ENCODE measurements at regions not wholly inside any gene's neighbourhood (a gene's known extent, or its start where the extent isn't known, plus 50 kb on each side); places are given as distances from the start of the nearest gene placed in this dataset.

DNA sequence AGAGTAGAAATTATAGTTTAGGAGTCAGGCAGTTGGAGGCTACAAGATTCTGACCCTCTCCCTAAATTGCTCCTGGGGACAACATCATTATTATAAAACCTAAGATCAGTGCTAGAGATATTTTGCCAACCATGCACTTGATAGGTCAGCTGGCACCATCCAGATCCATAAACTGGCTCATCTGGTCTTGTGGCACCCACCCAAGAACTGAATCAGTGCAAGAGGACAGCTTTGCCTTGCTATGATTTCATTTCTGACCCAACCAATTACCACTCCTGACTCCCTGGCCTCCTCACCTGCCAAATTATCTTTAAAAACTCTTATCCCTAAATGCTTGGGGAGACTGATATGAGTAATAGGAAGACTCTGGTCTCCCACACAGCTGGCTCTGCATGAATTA is 461.1 kb upstream of the TGFBR2 start:
- no peak for ATAC-seq

DNA sequence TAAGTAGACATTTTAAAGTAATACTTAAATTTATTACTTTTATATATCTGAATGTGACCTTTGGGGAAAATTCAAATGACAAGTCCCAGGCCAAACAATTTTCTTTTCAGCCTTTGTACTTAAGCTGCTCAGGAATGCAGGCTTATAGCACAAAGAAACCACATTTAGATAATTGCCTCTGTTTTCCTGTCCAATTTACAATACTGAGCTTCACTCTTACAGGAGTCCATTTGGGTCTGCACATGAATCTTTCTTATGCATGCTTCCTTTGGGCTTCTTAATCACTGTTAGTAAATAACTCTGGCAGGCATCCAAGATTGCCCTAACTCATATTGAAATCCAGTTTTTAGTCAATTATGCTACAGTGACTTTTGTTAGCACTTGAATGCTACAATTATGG is 459.4 kb upstream of the TGFBR2 start:
- ATAC-seq: no peak
- TF ChIP-seq, protein P1, sequence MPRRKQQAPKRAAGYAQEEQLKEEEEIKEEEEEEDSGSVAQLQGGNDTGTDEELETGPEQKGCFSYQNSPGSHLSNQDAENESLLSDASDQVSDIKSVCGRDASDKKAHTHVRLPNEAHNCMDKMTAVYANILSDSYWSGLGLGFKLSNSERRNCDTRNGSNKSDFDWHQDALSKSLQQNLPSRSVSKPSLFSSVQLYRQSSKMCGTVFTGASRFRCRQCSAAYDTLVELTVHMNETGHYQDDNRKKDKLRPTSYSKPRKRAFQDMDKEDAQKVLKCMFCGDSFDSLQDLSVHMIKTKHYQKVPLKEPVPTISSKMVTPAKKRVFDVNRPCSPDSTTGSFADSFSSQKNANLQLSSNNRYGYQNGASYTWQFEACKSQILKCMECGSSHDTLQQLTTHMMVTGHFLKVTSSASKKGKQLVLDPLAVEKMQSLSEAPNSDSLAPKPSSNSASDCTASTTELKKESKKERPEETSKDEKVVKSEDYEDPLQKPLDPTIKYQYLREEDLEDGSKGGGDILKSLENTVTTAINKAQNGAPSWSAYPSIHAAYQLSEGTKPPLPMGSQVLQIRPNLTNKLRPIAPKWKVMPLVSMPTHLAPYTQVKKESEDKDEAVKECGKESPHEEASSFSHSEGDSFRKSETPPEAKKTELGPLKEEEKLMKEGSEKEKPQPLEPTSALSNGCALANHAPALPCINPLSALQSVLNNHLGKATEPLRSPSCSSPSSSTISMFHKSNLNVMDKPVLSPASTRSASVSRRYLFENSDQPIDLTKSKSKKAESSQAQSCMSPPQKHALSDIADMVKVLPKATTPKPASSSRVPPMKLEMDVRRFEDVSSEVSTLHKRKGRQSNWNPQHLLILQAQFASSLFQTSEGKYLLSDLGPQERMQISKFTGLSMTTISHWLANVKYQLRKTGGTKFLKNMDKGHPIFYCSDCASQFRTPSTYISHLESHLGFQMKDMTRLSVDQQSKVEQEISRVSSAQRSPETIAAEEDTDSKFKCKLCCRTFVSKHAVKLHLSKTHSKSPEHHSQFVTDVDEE (CRISPR knock-in tag; IDR thresholded peaks at IDR 0.05): no peak
- no peak for TF ChIP-seq CSDC2 (CRISPR knock-in tag; IDR thresholded peaks at IDR 0.05)
- no peak for TF ChIP-seq PPARA (CRISPR knock-in tag; IDR thresholded peaks at IDR 0.05; ENCODE audit: borderline replicate concordance)
- TF ChIP-seq ISL1 (CRISPR knock-in tag; IDR thresholded peaks at IDR 0.05): peak; percentile 21; the same call in 1 of the 2 replicates

More for the DNA sequence above, 461.1 kb upstream of the TGFBR2 start:
- TF ChIP-seq ESRRG (CRISPR knock-in tag; IDR thresholded peaks at IDR 0.05) (no peak), PPARA (CRISPR knock-in tag; IDR thresholded peaks at IDR 0.05; ENCODE audit: borderline replicate concordance) (no peak), ZFP30 (CRISPR knock-in tag; IDR thresholded peaks at IDR 0.05) (no peak), ZC3H10 (CRISPR knock-in tag; IDR thresholded peaks at IDR 0.05) (no peak), SNAI2 (CRISPR knock-in tag; IDR thresholded peaks at IDR 0.05) (no peak), TCF4 (CRISPR knock-in tag; IDR thresholded peaks at IDR 0.05; ENCODE audit: borderline replicate concordance) (no peak), ZNF8 (CRISPR knock-in tag; IDR thresholded peaks at IDR 0.05) (no peak), TOX (CRISPR knock-in tag; IDR thresholded peaks at IDR 0.05; ENCODE audit: borderline replicate concordance) (no peak), ZNF70 (CRISPR knock-in tag; IDR thresholded peaks at IDR 0.05) (no peak), ISL1 (CRISPR knock-in tag; IDR thresholded peaks at IDR 0.05) (no peak), BACH2 (CRISPR knock-in tag; IDR thresholded peaks at IDR 0.05; ENCODE audit: borderline replicate concordance) (no peak), CSDC2 (CRISPR knock-in tag; IDR thresholded peaks at IDR 0.05) (no peak), ZFP3 (CRISPR knock-in tag; IDR thresholded peaks at IDR 0.05) (no peak)
- TF ChIP-seq, protein P2, sequence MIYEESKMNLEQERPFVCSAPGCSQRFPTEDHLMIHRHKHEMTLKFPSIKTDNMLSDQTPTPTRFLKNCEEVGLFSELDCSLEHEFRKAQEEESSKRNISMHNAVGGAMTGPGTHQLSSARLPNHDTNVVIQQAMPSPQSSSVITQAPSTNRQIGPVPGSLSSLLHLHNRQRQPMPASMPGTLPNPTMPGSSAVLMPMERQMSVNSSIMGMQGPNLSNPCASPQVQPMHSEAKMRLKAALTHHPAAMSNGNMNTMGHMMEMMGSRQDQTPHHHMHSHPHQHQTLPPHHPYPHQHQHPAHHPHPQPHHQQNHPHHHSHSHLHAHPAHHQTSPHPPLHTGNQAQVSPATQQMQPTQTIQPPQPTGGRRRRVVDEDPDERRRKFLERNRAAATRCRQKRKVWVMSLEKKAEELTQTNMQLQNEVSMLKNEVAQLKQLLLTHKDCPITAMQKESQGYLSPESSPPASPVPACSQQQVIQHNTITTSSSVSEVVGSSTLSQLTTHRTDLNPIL (CRISPR knock-in tag; IDR thresholded peaks at IDR 0.05; ENCODE audit: low read depth): no peak
- TF ChIP-seq, protein P3, sequence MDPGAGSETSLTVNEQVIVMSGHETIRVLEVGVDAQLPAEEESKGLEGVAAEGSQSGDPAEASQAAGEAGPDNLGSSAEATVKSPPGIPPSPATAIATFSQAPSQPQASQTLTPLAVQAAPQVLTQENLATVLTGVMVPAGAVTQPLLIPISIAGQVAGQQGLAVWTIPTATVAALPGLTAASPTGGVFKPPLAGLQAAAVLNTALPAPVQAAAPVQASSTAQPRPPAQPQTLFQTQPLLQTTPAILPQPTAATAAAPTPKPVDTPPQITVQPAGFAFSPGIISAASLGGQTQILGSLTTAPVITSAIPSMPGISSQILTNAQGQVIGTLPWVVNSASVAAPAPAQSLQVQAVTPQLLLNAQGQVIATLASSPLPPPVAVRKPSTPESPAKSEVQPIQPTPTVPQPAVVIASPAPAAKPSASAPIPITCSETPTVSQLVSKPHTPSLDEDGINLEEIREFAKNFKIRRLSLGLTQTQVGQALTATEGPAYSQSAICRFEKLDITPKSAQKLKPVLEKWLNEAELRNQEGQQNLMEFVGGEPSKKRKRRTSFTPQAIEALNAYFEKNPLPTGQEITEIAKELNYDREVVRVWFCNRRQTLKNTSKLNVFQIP (CRISPR knock-in tag; IDR thresholded peaks at IDR 0.05; ENCODE audit: borderline replicate concordance, low read depth): no peak

DNA sequence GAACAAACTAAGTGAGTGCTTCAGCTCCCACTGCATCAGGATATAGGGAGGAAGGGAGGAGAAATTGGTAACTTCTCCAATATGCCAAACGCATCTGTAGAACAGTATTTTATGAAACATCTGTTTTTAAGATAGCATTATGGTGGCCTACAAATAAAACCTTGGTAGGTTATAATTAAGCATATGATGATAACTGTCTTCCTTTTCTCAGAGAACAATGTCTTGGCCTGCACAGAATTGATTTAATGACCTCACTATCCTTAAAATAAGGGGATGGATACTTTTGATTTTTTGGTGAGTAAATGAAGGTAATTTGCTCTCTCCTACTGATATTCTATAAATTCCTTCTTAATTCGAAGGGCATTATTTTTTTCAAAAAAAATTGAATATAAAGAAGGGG is 451.5 kb upstream of the TGFBR2 start:
- no peak for ATAC-seq
- TF ChIP-seq TCF4 (CRISPR knock-in tag; IDR thresholded peaks at IDR 0.05; ENCODE audit: borderline replicate concordance) (no peak), ZNF70 (CRISPR knock-in tag; IDR thresholded peaks at IDR 0.05) (no peak)

DNA sequence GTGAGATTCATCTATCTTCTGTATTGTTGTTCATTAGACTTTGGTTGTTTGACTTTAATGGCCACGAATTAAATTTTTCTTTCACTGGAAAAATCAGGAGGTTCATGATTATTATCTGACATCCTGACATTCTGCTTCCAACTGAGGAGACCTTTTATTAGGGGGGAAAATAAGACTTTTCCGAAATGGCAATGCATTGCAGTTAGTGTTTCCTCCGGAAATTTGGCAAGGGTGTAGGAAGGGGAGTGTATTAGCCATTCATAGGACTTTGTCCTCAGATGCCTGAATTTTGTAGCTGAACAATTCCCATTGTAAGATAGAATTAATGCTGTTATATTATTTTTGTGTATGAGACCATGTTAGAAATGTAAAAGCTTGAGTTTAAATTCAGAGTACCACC is 450.6 kb upstream of the TGFBR2 start:
- TF ChIP-seq, protein P1 (CRISPR knock-in tag; IDR thresholded peaks at IDR 0.05): no peak
- TF ChIP-seq, protein P4, sequence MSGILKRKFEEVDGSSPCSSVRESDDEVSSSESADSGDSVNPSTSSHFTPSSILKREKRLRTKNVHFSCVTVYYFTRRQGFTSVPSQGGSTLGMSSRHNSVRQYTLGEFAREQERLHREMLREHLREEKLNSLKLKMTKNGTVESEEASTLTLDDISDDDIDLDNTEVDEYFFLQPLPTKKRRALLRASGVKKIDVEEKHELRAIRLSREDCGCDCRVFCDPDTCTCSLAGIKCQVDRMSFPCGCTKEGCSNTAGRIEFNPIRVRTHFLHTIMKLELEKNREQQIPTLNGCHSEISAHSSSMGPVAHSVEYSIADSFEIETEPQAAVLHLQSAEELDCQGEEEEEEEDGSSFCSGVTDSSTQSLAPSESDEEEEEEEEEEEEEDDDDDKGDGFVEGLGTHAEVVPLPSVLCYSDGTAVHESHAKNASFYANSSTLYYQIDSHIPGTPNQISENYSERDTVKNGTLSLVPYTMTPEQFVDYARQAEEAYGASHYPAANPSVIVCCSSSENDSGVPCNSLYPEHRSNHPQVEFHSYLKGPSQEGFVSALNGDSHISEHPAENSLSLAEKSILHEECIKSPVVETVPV (CRISPR knock-in tag; IDR thresholded peaks at IDR 0.05): no peak
- TF ChIP-seq ZNF565 (CRISPR knock-in tag; conservative IDR thresholded peaks at IDR 0.05; ENCODE audit: low read depth) (no peak), CSDC2 (CRISPR knock-in tag; IDR thresholded peaks at IDR 0.05) (no peak), ESRRG (CRISPR knock-in tag; IDR thresholded peaks at IDR 0.05) (no peak), RARB (CRISPR knock-in tag; IDR thresholded peaks at IDR 0.05) (no peak), ZNF70 (CRISPR knock-in tag; IDR thresholded peaks at IDR 0.05) (no peak), SNAI2 (CRISPR knock-in tag; IDR thresholded peaks at IDR 0.05) (no peak), GLIS3 (CRISPR knock-in tag; IDR thresholded peaks at IDR 0.05) (no peak), ZFP30 (CRISPR knock-in tag; IDR thresholded peaks at IDR 0.05) (no peak), ISL1 (CRISPR knock-in tag; IDR thresholded peaks at IDR 0.05) (no peak), TOX (CRISPR knock-in tag; IDR thresholded peaks at IDR 0.05; ENCODE audit: borderline replicate concordance) (no peak), ZC3H10 (CRISPR knock-in tag; IDR thresholded peaks at IDR 0.05) (no peak), PPARA (CRISPR knock-in tag; IDR thresholded peaks at IDR 0.05; ENCODE audit: borderline replicate concordance) (no peak), OSR1 (CRISPR knock-in tag; IDR thresholded peaks at IDR 0.05) (no peak)
- TF ChIP-seq, protein P5, sequence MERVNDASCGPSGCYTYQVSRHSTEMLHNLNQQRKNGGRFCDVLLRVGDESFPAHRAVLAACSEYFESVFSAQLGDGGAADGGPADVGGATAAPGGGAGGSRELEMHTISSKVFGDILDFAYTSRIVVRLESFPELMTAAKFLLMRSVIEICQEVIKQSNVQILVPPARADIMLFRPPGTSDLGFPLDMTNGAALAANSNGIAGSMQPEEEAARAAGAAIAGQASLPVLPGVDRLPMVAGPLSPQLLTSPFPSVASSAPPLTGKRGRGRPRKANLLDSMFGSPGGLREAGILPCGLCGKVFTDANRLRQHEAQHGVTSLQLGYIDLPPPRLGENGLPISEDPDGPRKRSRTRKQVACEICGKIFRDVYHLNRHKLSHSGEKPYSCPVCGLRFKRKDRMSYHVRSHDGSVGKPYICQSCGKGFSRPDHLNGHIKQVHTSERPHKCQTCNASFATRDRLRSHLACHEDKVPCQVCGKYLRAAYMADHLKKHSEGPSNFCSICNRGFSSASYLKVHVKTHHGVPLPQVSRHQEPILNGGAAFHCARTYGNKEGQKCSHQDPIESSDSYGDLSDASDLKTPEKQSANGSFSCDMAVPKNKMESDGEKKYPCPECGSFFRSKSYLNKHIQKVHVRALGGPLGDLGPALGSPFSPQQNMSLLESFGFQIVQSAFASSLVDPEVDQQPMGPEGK (CRISPR knock-in tag; IDR thresholded peaks at IDR 0.05; ENCODE audit: borderline replicate concordance): no peak
- ATAC-seq: no peak

Measured in SK-N-SH treated with all-trans-retinoic acid at 6 μM for 48 hours (cell line).